LoVo (cell line): ENCODE measurements at regions not wholly inside any gene's neighbourhood (a gene's known extent, or its start where the extent isn't known, plus 50 kb on each side); places are given as distances from the start of the nearest gene placed in this dataset.

Experiments
- DNase-seq: peaks from one replicate; pipeline ENCODE4 v3.0.0-alpha.2; 2016; ENCODE audit warnings: low spot score

DNA sequence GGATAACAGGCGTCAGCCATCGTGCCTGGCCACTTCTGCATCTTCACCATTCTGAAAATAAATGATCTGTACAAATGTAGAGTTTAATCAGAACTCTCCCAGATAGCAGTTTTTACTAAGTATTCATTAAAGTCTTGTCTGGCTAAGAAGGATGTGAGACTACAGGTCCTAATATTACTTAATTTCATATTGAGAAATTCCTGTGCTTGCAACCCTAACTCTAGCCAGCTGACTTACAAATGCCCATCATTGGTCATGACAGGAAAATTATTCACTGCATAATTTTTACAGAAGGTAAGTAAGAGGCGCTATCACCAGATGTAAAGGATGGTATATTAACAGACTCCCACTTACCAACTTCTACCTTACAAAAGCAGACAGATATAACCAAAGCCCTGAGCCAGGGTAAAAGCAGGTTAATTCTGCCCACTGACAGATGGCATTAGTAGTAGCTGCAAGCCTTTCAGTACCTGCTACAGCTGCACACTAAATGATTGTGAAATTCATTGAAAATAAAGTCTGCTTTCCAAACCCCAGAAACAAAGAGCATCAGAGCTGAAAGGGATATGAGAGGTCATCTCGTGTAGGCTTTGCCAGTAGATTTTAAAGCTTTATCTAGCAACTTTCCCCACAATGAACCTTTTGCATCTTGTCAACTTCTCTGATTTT lies 55.9 kb upstream of the FOXN2 start:
- no peak for DNase-seq

DNA sequence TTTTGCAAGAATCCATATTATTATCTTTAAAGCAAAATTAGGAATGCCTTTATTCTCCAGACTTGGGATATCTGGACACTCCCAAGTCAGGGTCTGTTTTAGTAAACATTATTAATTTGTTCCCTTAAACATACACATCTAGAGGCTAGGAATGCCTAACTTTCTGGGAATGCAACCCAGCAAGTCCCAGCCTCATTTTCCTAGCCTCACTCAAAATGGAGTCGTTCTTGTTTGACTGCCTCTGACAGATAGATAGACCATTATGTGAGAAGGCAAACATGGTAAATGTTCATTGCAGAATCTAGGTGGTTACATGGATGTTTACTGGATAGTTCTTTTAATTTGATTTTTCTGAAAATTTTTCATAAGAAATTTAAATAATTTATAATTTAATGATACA lies 54.7 kb upstream of the FOXN2 start:
- DNase-seq: no peak

DNA sequence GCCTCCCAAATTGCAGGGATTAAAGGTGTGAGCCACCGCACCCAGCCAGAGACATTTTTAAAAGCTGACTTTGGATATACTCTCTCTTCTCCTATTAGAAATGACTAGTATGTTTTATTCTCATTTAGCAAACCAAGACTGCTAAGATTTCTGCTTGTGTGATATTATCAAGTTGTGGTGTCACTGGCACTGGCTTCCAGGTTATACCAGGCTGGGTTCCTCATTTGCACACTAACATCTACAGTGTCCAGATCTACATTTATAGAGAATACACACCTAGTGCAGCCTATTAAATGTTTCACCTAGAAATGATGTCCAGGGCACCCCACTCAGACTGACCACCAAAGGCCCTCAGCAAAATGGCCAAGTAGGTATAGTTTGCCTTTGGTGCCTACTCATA lies 49.9 kb upstream of the FOXN2 start:
- DNase-seq: no peak
